Heart right ventricle (tissue), 16 donors: ENCODE measurements at regions not wholly inside any gene's neighbourhood (a gene's known extent, or its start where the extent isn't known, plus 50 kb on each side); places are given as distances from the start of the nearest gene placed in this dataset.
"Not testable (repeated sequence)": the region's sequence is repeated elsewhere in the genome, so short reads cannot be mapped to it uniquely, and the experiment has no call there.

Experiments used
- ATAC-seq, 8 donors: fragments of 200-7000 bp; cut with Tn5 transposase; one replicate each; pipeline ENCODE4 v1.9.1; 2020; ENCODE audit warnings: mild to moderate bottlenecking in 8 of 8, moderate library complexity in 8 of 8, moderate number of reproducible peaks in 1 of 8
- DNase-seq, 2 donors: peaks; one replicate each; pipeline ENCODE4 v3.0.0-alpha.2; 2020
- H3K27ac ChIP-seq, 10 donors: fragments of 200-600 bp; sonication (generic) in 2 of 10; one replicate each; pipeline versions ENCODE4 v1.5.0 to v1.8.0; 2020 to 2022; ENCODE audit warnings: mild to moderate bottlenecking in 3 of 10
- H3K27me3 ChIP-seq, 7 donors: fragments of 200-600 bp; one replicate each; pipeline ENCODE4 v1.8.0; 2021 to 2022; ENCODE audit warnings: mild to moderate bottlenecking in 2 of 7
- H3K36me3 ChIP-seq, 9 donors: fragments of 200-600 bp; sonication (generic) in 1 of 9; one replicate each; pipeline versions ENCODE4 v1.5.0 to v1.8.0; 2020 to 2022; ENCODE audit warnings: mild to moderate bottlenecking in 2 of 9
- H3K4me1 ChIP-seq, 9 donors: fragments of 200-600 bp; sonication (generic) in 1 of 9; one replicate each; pipeline versions ENCODE4 v1.5.0 to v1.8.0; 2020 to 2022; ENCODE audit warnings: mild to moderate bottlenecking in 4 of 9
- H3K4me3 ChIP-seq, 10 donors: fragments of 200-600 bp; sonication (generic) in 2 of 10; one replicate each; pipeline versions ENCODE4 v1.5.0 to v1.8.0; 2020 to 2022; ENCODE audit warnings: mild to moderate bottlenecking in 7 of 10, moderate library complexity in 2 of 10
- H3K9me3 ChIP-seq, 11 donors: fragments of 200-600 bp in 10 of 11; sonication (generic) in 2 of 11; one replicate each; pipeline versions ENCODE4 v1.5.0 to v1.8.0; 2013 to 2022; ENCODE audit warnings: mild to moderate bottlenecking in 2 of 11, control low read depth in 1 of 11, moderate library complexity in 1 of 11
- CTCF ChIP-seq, 9 donors: fragments of 200-600 bp; sonication (generic) in 2 of 9; IDR thresholded peaks; one replicate each; pipeline versions ENCODE4 v1.5.0 to v1.8.0; 2021 to 2022; ENCODE audit warnings: antibody characterized with exemption in 9 of 9, mild to moderate bottlenecking in 5 of 9, moderate library complexity in 1 of 9
- WGBS, 2 donors: extraction: QIAGEN DNeasy Blood & Tissue Kit; methylation state at CpG; one replicate each; pipeline ENCODE4 v1.1.7; 2013; ENCODE audit warnings: inconsistent platforms in 1 of 2; 5-methylcytosine and 5-hydroxymethylcytosine counted together
- intact Hi-C, 10 donors: fragments of 100-400 bp; cut with DNase I; formaldehyde crosslinking; loops; one replicate each; pipeline versions ENCODE4 v1.11.1 to v1.14.2; 2022
- donor health status: Arrhythmogenic right ventricular cardiomyopathy.
- donor health status: ischemic (EF 13 %, LVEDD 7.1; RV severe dilation, severe dysfunction).
- donor health status: healthy with polysubstance abuse.
- donor health status: DM: no; HTN: yes; CAD: no.
- donor health status: DM: no; HTN: no; CAD: no.
- donor health status: ischemic (EF 25% LVEDD 6.9; RV normal size, moderate dysfunction).
- donor health status: ischemic (EF 25% LVEDD 5.7; RV mildly dilated, moderate dysfunction).
- donor health status: healthy.
- donor health status: DM: yes; HTN: yes; CAD: no.
- donor health status: Ischemic cardiomyopathy.
- donor health status: ischemic (EF 35%, LVEDD 5.7; RV mildly dilated, moderate dysfunction).
- donor health status: nonischemic (EF 11% LVEDD 7.7; RV severe dilation, severe dysfunction).
- donor health status: DM: yes; HTN: yes; CAD: no.
- donor health status: PGD.
- donor health status: ischemic (EF 29% LVEDD 5.4; RV normal size, mild dysfunction).
- donor health status: nonischemic (EF 23%, LVEDD 6.1; RV moderate dilation, normal function).

- no peak overlapping the region for H3K4me3 ChIP-seq
- ATAC-seq, result peak in 6 of 8 donors; percentile 22 to 90 (median 52)
- WGBS, 2 donors, result 51 to 59% methylated on average over 5 of the region's 5 CpGs
- TF ChIP-seq CTCF (IDR thresholded peaks at IDR 0.05), result no peak
- H3K36me3 ChIP-seq, result no peaks in the 10 kb centered on the region
- peaks cover 0 to 5% (median 0%) of the 10 kb centered on the region in 9 donors for H3K4me1 ChIP-seq
- no peaks in the 10 kb centered on the region for H3K27me3 ChIP-seq
- intact Hi-C loops, result no loop called here
- H3K9me3 ChIP-seq, result peaks cover 0 to 22% (median 0%) of the 10 kb centered on the region in 11 donors
- DNase-seq, result no peak
- H3K27ac ChIP-seq, result peak overlapping the region in 4 of 10 donors; percentile 16 to 43 (median 26)
Observed at GRCh38 chr12:42716491-42716891, 126.9 kb upstream of the PRICKLE1 start.

- H3K27ac ChIP-seq, ATAC-seq, H3K36me3 ChIP-seq, H3K4me3 ChIP-seq, intact Hi-C loops, DNase-seq, H3K4me1 ChIP-seq, H3K27me3 ChIP-seq: not testable (repeated sequence)
- 92 to 95% methylated on average over 3 of the region's 3 CpGs for WGBS, 2 donors
- peaks cover 0 to 28% (median 0%) of the 10 kb centered on the region in 11 donors for H3K9me3 ChIP-seq
Observed at GRCh38 chr12:42713566-42713965, 124.0 kb upstream of the PRICKLE1 start.

- intact Hi-C loops, ATAC-seq: not testable (repeated sequence)
- 80 to 81% methylated on average over 6 of the region's 6 CpGs for WGBS, 2 donors
Observed at GRCh38 chr12:42708374-42708773, 118.8 kb upstream of the PRICKLE1 start.

GRCh38 chr12:42707312-42708226, 118.0 kb upstream of the PRICKLE1 start:
- Histone ChIP-seq H3K36me3 (no peaks in the 10 kb centered on the region), H3K4me1 (peaks cover 0 to 29% (median 14%) of the 10 kb centered on the region in 9 donors), H3K27me3 (no peaks in the 10 kb centered on the region), H3K4me3 (no peak overlapping the region), H3K9me3 (peaks cover 0 to 11% (median 0%) of the 10 kb centered on the region in 11 donors), H3K27ac (peak overlapping the region in 1 of 10 donors; percentile 28)
- intact Hi-C loops, result no loop called here
- DNase-seq (no peak), ATAC-seq (no peak)
- WGBS, 2 donors, result 91 to 93% methylated on average over 11 of the region's 11 CpGs
- no peak for TF ChIP-seq CTCF (IDR thresholded peaks at IDR 0.05)

More at GRCh38 chr12:42708374-42708773, 118.8 kb upstream of the PRICKLE1 start:
- not testable (repeated sequence) for DNase-seq, H3K27me3 ChIP-seq, H3K4me3 ChIP-seq, H3K27ac ChIP-seq, H3K36me3 ChIP-seq
- Histone ChIP-seq H3K4me1 (peaks cover 0 to 29% (median 14%) of the 10 kb centered on the region in 9 donors), H3K9me3 (peaks cover 0 to 17% (median 0%) of the 10 kb centered on the region in 11 donors)

- whole genome bisulfite sequencing, 2 donors, result 87 to 96% methylated on average over 1 of the region's 1 CpG
- no peak for DNase-seq
- H3K4me3 ChIP-seq, result no peak overlapping the region
- H3K27ac ChIP-seq, result peak overlapping the region in 6 of 10 donors; percentile 2 to 63 (median 36)
- H3K9me3 ChIP-seq, result peaks cover 0 to 6% (median 0%) of the 10 kb centered on the region in 11 donors
- peaks cover 0 to 29% (median 14%) of the 10 kb centered on the region in 9 donors for H3K4me1 ChIP-seq
- no peak for ATAC-seq
- H3K27me3 ChIP-seq, result no peaks in the 10 kb centered on the region
- no peak for TF ChIP-seq CTCF (IDR thresholded peaks at IDR 0.05)
- intact Hi-C loops, result no loop called here
- H3K36me3 ChIP-seq, result no peaks in the 10 kb centered on the region
Observed at GRCh38 chr12:42706321-42706720, 116.8 kb upstream of the PRICKLE1 start.
